Adrenal gland (tissue), 9 donors: ENCODE measurements at regions not wholly inside any gene's neighbourhood (a gene's known extent, or its start where the extent isn't known, plus 50 kb on each side); places are given as distances from the start of the nearest gene placed in this dataset.
A peak's percentile ranks its signal among the peaks of the same experiment; 100 is the strongest.

Experiments
- DNase-seq, 7 donors: peaks; one replicate each; pipeline ENCODE4 v3.0.0-alpha.2; 2019 to 2020
- H3K27ac ChIP-seq, 5 donors: fragments of 200-600 bp; sonication (generic) in 4 of 5; 1 replicate in 3 of 5; 2 replicates in 2 of 5; pipeline versions ENCODE4 v1.5.1 to v1.8.0; 2016 to 2020; ENCODE audit warnings: mild to moderate bottlenecking in 1 of 5
- H3K27me3 ChIP-seq: fragments of 200-600 bp; 2 replicates; pipeline ENCODE4 v1.8.0; 2021
- H3K36me3 ChIP-seq, 2 donors: fragments of 200-600 bp; replicated peaks in 1 of 2; 1 replicate in 1 of 2; 2 replicates in 1 of 2; pipeline versions ENCODE4 v1.5.1 to v1.8.0; 2018 to 2022
- H3K4me1 ChIP-seq, 2 donors: fragments of 200-600 bp; replicated peaks in 1 of 2; 1 replicate in 1 of 2; 2 replicates in 1 of 2; pipeline versions ENCODE4 v1.5.1 to v1.8.0; 2018 to 2021
- H3K4me3 ChIP-seq, 4 donors: fragments of 200-600 bp; sonication (generic) in 3 of 4; one replicate each; pipeline ENCODE4 v1.5.1; 2016 to 2018
- H3K9me3 ChIP-seq, 3 donors: fragments of 200-600 bp; sonication (generic) in 1 of 3; replicated peaks in 1 of 3; 1 replicate in 2 of 3; 2 replicates in 1 of 3; pipeline versions ENCODE4 v1.5.1 to v1.8.0; 2016 to 2021
- POLR2A ChIP-seq, 2 donors: fragments of 450-650 bp; IDR thresholded peaks; one replicate each; pipeline ENCODE4 v1.6.1; 2017; ENCODE audit warnings: antibody characterized with exemption in 2 of 2, mild to moderate bottlenecking in 2 of 2, moderate library complexity in 1 of 2
- WGBS, 4 donors: extraction: QIAGEN DNeasy Blood & Tissue Kit in 2 of 4; methylation state at CpG; one replicate each; pipeline versions ENCODE4 v1.1.5 to v1.1.7; 2013 to 2017; 5-methylcytosine and 5-hydroxymethylcytosine counted together
- intact Hi-C, 2 donors: fragments of 100-400 bp; cut with DNase I; formaldehyde crosslinking; loops; one replicate each; pipeline versions ENCODE4 v1.14.1 to v1.15.0; 2022 to 2023
- TF ChIP-seq, protein P1 (sequence below), 6 experiments: fragments of 450-650 bp in 4 of 6; fragments of 200-600 bp in 2 of 6; sonication (generic) in 1 of 6; IDR thresholded peaks; 1 replicate in 5 of 6; 2 replicates in 1 of 6; pipeline versions ENCODE4 v1.5.1 to v1.8.0; 2016 to 2021; ENCODE audit warnings: antibody characterized with exemption in 6 of 6, mild to moderate bottlenecking in 2 of 6, moderate library complexity in 1 of 6
- donor health status: healthy with polysubstance abuse.
- donor health status: Bipolar disorder and iron deficiency.
- donor health status: DM: yes; HTN: yes; CAD: no.
- donor health status: DM: no; HTN: no; CAD: no.
- donor health status: DM: no; HTN: no; CAD: no.

DNA sequence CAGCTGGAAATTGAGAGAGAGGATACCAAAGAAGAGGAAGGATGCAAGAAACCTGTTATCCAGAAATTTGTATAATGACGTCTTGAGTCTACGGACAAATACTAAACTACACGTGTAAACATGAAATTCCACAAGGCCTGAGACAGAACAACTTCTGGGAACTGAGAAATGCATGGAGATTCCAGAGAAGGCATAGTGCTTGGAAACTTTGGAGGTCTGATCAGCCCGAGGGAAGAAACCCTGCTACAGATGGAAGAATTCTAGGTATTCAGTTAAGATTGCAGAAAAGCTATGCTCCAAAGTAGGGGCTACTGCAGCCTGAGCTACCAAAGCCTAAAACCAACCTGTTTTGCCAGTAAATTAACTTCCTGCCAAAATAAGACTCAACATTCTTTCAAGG, 120.4 kb downstream of the PDCL3 start:
- TF ChIP-seq POLR2A (IDR thresholded peaks at IDR 0.05) = no peak
- TF ChIP-seq, protein P1, sequence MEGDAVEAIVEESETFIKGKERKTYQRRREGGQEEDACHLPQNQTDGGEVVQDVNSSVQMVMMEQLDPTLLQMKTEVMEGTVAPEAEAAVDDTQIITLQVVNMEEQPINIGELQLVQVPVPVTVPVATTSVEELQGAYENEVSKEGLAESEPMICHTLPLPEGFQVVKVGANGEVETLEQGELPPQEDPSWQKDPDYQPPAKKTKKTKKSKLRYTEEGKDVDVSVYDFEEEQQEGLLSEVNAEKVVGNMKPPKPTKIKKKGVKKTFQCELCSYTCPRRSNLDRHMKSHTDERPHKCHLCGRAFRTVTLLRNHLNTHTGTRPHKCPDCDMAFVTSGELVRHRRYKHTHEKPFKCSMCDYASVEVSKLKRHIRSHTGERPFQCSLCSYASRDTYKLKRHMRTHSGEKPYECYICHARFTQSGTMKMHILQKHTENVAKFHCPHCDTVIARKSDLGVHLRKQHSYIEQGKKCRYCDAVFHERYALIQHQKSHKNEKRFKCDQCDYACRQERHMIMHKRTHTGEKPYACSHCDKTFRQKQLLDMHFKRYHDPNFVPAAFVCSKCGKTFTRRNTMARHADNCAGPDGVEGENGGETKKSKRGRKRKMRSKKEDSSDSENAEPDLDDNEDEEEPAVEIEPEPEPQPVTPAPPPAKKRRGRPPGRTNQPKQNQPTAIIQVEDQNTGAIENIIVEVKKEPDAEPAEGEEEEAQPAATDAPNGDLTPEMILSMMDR (IDR thresholded peaks at IDR 0.05) = no peak
- H3K9me3 ChIP-seq = no peaks in the 10 kb centered on the region
- 86 to 90% (median 88%) methylated on average over 4 of the region's 4 CpGs for WGBS, 4 donors
- intact Hi-C loops = no loop called here
- H3K36me3 ChIP-seq = no peaks in the 10 kb centered on the region
- no peak for DNase-seq
- no peak overlapping the region for H3K27ac ChIP-seq
- H3K27me3 ChIP-seq = no peaks in the 10 kb centered on the region
- no peaks in the 10 kb centered on the region for H3K4me1 ChIP-seq
- H3K4me3 ChIP-seq = no peak overlapping the region

DNA sequence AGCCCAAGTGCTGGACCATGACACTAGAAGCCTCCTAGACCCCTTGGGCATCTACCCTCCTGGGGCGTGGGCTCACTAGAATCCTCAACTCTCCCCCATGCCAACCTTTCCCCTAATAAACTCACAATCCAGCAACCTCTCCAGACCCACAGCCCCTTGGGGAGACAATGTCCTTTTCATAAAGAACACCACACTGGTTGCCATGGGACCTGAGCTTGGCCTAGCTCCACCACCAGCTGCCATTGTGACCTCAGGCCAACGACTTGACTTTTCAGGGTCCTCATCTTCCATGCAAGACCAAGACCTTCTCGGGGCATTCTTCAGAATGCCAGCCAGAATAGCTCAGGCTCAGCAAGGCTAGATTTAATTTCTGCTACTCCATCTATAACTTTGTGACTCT, 128.1 kb upstream of the NPAS2 start:
- Histone ChIP-seq H3K36me3 (no peaks in the 10 kb centered on the region), H3K27me3 (no peaks in the 10 kb centered on the region), H3K4me3 (no peak overlapping the region), H3K9me3 (no peaks in the 10 kb centered on the region), H3K4me1 (no peaks in the 10 kb centered on the region), H3K27ac (no peak overlapping the region)
- intact Hi-C loops = no loop called here
- peak in 1 of 7 donors; percentile 33 for DNase-seq
- no peak for TF ChIP-seq POLR2A (IDR thresholded peaks at IDR 0.05)
- TF ChIP-seq, protein P1 (IDR thresholded peaks at IDR 0.05) = no peak
- 77 to 92% (median 81%) methylated on average over 2 to 3 of the region's 3 CpGs for WGBS, 4 donors

DNA sequence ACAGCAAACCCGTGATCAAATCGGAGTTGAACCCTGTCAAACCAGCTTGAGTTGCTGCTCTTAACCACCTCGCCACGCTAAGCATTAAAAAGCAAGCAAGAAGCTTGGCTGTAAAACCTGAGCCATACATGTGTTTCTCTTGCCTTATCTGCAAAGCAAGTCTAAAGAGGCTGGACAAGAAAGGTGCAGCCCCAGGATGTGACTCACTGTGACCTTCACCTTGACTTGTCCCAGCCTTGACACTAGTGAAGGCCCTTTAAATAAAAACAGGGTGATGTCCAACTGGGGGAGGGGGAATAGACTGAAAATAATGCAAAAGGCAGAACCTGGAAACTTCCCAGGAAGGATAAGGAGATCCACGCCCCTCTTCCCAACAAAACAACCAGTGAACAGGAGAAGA, 127.6 kb upstream of the NPAS2 start:
- 62 to 89% (median 77%) methylated on average over 5 of the region's 5 CpGs for WGBS, 4 donors
- Histone ChIP-seq H3K4me1 (no peaks in the 10 kb centered on the region), H3K27ac (no peak overlapping the region), H3K4me3 (no peak overlapping the region), H3K36me3 (no peaks in the 10 kb centered on the region), H3K27me3 (no peaks in the 10 kb centered on the region), H3K9me3 (peaks cover 0 to under 1% (median 0%) of the 10 kb centered on the region in 3 donors)
- DNase-seq = no peak
- TF ChIP-seq, protein P1 (IDR thresholded peaks at IDR 0.05) = no peak
- TF ChIP-seq POLR2A (IDR thresholded peaks at IDR 0.05) = no peak
- intact Hi-C loops = no loop called here

DNA sequence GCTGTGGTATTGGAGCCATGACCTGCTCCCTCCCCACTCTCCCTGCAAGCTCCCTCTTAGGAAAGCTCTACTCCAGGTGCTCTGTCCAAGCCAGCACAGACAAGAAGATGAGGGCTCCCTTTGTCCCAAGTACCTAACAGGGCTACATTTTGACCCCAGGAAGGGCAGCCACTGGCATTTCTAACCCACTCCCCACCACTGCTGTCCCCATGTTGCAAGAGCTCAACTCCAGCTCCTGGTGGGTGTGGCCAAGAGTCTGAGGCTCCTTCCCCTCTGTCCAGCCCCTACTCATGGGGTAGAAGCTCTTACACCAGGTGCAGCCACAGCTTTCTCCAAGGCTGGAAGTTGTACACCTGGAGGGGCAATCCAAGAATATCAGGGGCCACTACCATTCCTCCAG, 127.0 kb upstream of the NPAS2 start:
- TF ChIP-seq, protein P1 (IDR thresholded peaks at IDR 0.05) = no peak
- TF ChIP-seq POLR2A (IDR thresholded peaks at IDR 0.05) = no peak
- DNase-seq = no peak
- Histone ChIP-seq H3K9me3 (peaks cover 0 to 6% (median 0%) of the 10 kb centered on the region in 3 donors), H3K36me3 (no peaks in the 10 kb centered on the region), H3K27me3 (no peaks in the 10 kb centered on the region), H3K27ac (no peak overlapping the region), H3K4me3 (no peak overlapping the region), H3K4me1 (no peaks in the 10 kb centered on the region)
- intact Hi-C loops = no loop called here
